Naive thymus-derived CD4-positive, alpha-beta T cell (primary cell): ENCODE measurements at regions not wholly inside any gene's neighbourhood (a gene's known extent, or its start where the extent isn't known, plus 50 kb on each side); places are given as distances from the start of the nearest gene placed in this dataset.

Experiments
- ATAC-seq: fragments of 150-1000 bp; cut with Tn5 transposase; 2 replicates; pipeline ENCODE4 v1.10.0; 2021; ENCODE audit warnings: mild to moderate bottlenecking, moderate library complexity
- CTCF ChIA-PET: fragments of 350-600 bp; sonication (Branson Sonifier 250); formaldehyde crosslinking; loops from one replicate; lab custom pipeline; 2021; ENCODE audit warnings: antibody characterized with exemption; lab: Charles Lee
- POLR2A ChIA-PET: fragments of 350-600 bp; sonication (Branson Sonifier 250); formaldehyde crosslinking; loops from one replicate; lab custom pipeline; 2021; ENCODE audit warnings: antibody characterized with exemption, inconsistent platforms; lab: Charles Lee
- DNase-seq, 9 donors: peaks; one replicate each; pipeline versions ENCODE4 v3.0.0 to v3.0.0-alpha.2; 2020 to 2022; ENCODE audit warnings: mixed read lengths in 1 of 9
- H3K27ac ChIP-seq: one replicate; pipeline ENCODE4 v1.7.0; 2013; ENCODE audit warnings: mild to moderate bottlenecking, low read depth, low read length, moderate library complexity
- H3K27me3 ChIP-seq, 2 donors: one replicate each; pipeline ENCODE4 v1.7.0; 2013; ENCODE audit warnings: low read length in 2 of 2, mild to moderate bottlenecking in 2 of 2, moderate library complexity in 2 of 2; ENCODE audit not compliant: control insufficient read depth in 2 of 2, insufficient read depth in 2 of 2
- H3K36me3 ChIP-seq, 3 experiments: 1 replicate in 2 of 3; 2 replicates in 1 of 3; pipeline ENCODE4 v1.7.0; 2013; ENCODE audit warnings: low read length in 3 of 3, mild to moderate bottlenecking in 3 of 3, moderate library complexity in 1 of 3; ENCODE audit not compliant: insufficient read depth in 3 of 3, control insufficient read depth in 2 of 3
- H3K4me1 ChIP-seq, 2 donors: one replicate each; pipeline ENCODE4 v1.7.0; 2013; ENCODE audit warnings: low read length in 2 of 2, mild to moderate bottlenecking in 2 of 2, moderate library complexity in 1 of 2; ENCODE audit not compliant: control insufficient read depth in 2 of 2, insufficient read depth in 2 of 2
- H3K4me3 ChIP-seq: 2 replicates; pipeline ENCODE4 v1.7.0; 2013; ENCODE audit warnings: mild to moderate bottlenecking, low read length
- H3K9me3 ChIP-seq, 3 experiments: 1 replicate in 2 of 3; 2 replicates in 1 of 3; pipeline ENCODE4 v1.7.0; 2013; ENCODE audit warnings: low read length in 3 of 3; ENCODE audit not compliant: control insufficient read depth in 2 of 3
- H3K27ac Mint-ChIP-seq, 9 donors: one replicate each; pipeline ENCODE4 v1.8.0; 2020 to 2022; ENCODE audit warnings: mixed read lengths in 9 of 9, mild to moderate bottlenecking in 8 of 9, moderate library complexity in 5 of 9, inconsistent platforms in 2 of 9
- H3K27me3 Mint-ChIP-seq, 5 donors: one replicate each; pipeline ENCODE4 v1.8.0; 2021 to 2022; ENCODE audit warnings: mixed read lengths in 5 of 5, mild to moderate bottlenecking in 1 of 5
- H3K36me3 Mint-ChIP-seq, 5 donors: one replicate each; pipeline ENCODE4 v1.8.0; 2020 to 2022; ENCODE audit warnings: mixed read lengths in 5 of 5, mild to moderate bottlenecking in 3 of 5, inconsistent platforms in 1 of 5
- H3K4me1 Mint-ChIP-seq, 7 donors: one replicate each; pipeline ENCODE4 v1.8.0; 2020 to 2022; ENCODE audit warnings: mixed read lengths in 7 of 7, mild to moderate bottlenecking in 3 of 7, inconsistent platforms in 1 of 7
- H3K4me3 Mint-ChIP-seq, 10 donors: one replicate each; pipeline ENCODE4 v1.8.0; 2020 to 2022; ENCODE audit warnings: mild to moderate bottlenecking in 10 of 10, mixed read lengths in 10 of 10, moderate library complexity in 6 of 10, inconsistent platforms in 2 of 10
- H3K9me3 Mint-ChIP-seq, 11 donors: one replicate each; pipeline ENCODE4 v1.8.0; 2020 to 2022; ENCODE audit warnings: mixed read lengths in 11 of 11, mild to moderate bottlenecking in 4 of 11, inconsistent platforms in 1 of 11, moderate library complexity in 1 of 11
- intact Hi-C, 2 donors: fragments of 100-400 bp; cut with micrococcal nuclease; formaldehyde crosslinking; loops; one replicate each; pipeline ENCODE4 v1.15.1; 2023

GRCh38 chr13:83622422-83622784, 259.9 kb downstream of the SLITRK1 start:
- Histone ChIP-seq H3K4me3 (no peak overlapping the region), H3K27me3 (no peaks in the 10 kb centered on the region), H3K36me3 (no peaks in the 10 kb centered on the region), H3K9me3 (no peaks in the 10 kb centered on the region), H3K4me1 (no peaks in the 10 kb centered on the region), H3K27ac (no peak overlapping the region)
- Mint-ChIP-seq H3K9me3 (peaks cover 0 to 18% (median 4%) of the 10 kb centered on the region in 11 donors), H3K27ac (no peak overlapping the region), H3K36me3 (no peaks in the 10 kb centered on the region), H3K4me1 (no peaks in the 10 kb centered on the region), H3K4me3 (no peak overlapping the region), H3K27me3 (no peaks in the 10 kb centered on the region)
- POLR2A ChIA-PET, result no interaction called here
- DNase-seq, result no peak
- intact Hi-C loops, result no loop called here
- no peak for ATAC-seq
- CTCF ChIA-PET, result no interaction called here

- intact Hi-C loops, result no loop called here
- H3K4me1 ChIP-seq, result no peaks in the 10 kb centered on the region
- Mint-ChIP-seq H3K36me3 (no peaks in the 10 kb centered on the region), H3K4me1 (no peaks in the 10 kb centered on the region), H3K27me3 (no peaks in the 10 kb centered on the region), H3K27ac (no peak overlapping the region), H3K4me3 (no peak overlapping the region), H3K9me3 (peaks cover 0 to 18% (median 4%) of the 10 kb centered on the region in 11 donors)
- ChIA-PET POLR2A (no interaction called here), CTCF (no interaction called here)
- no peak for ATAC-seq
- no peak for DNase-seq
- H3K27ac ChIP-seq, result no peak overlapping the region
- H3K36me3 ChIP-seq, result no peaks in the 10 kb centered on the region
- H3K4me3 ChIP-seq, result no peak overlapping the region
- H3K27me3 ChIP-seq, result no peaks in the 10 kb centered on the region
- H3K9me3 ChIP-seq, result no peaks in the 10 kb centered on the region
Observed at GRCh38 chr13:83621765-83622421, 260.4 kb downstream of the SLITRK1 start.

GRCh38 chr13:83620530-83621220, 261.6 kb downstream of the SLITRK1 start:
- H3K9me3 Mint-ChIP-seq, result peaks cover 0 to 18% (median 4%) of the 10 kb centered on the region in 11 donors
- Histone ChIP-seq H3K36me3 (no peaks in the 10 kb centered on the region), H3K4me3 (no peak overlapping the region), H3K27me3 (no peaks in the 10 kb centered on the region), H3K27ac (no peak overlapping the region), H3K4me1 (no peaks in the 10 kb centered on the region), H3K9me3 (no peaks in the 10 kb centered on the region)
- intact Hi-C loops, result no loop called here
- no peaks in the 10 kb centered on the region for H3K36me3 Mint-ChIP-seq
- ATAC-seq (no peak), DNase-seq (no peak)
- CTCF ChIA-PET, result no interaction called here
- H3K4me3 Mint-ChIP-seq, result no peak overlapping the region
- H3K27ac Mint-ChIP-seq, result no peak overlapping the region
- POLR2A ChIA-PET, result no interaction called here
- H3K27me3 Mint-ChIP-seq, result no peaks in the 10 kb centered on the region
- H3K4me1 Mint-ChIP-seq, result no peaks in the 10 kb centered on the region

GRCh38 chr13:83618966-83619365, 263.3 kb downstream of the SLITRK1 start:
- H3K4me3 Mint-ChIP-seq, result no peak overlapping the region
- DNase-seq, result no peak
- H3K36me3 Mint-ChIP-seq, result no peaks in the 10 kb centered on the region
- no peak overlapping the region for H3K4me3 ChIP-seq
- ChIA-PET CTCF (no interaction called here), POLR2A (no interaction called here)
- H3K4me1 ChIP-seq, result no peaks in the 10 kb centered on the region
- no peak overlapping the region for H3K27ac ChIP-seq
- H3K4me1 Mint-ChIP-seq, result no peaks in the 10 kb centered on the region
- no peaks in the 10 kb centered on the region for H3K36me3 ChIP-seq
- intact Hi-C loops, result no loop called here
- H3K27me3 ChIP-seq, result no peaks in the 10 kb centered on the region
- H3K27ac Mint-ChIP-seq, result no peak overlapping the region
- H3K27me3 Mint-ChIP-seq, result no peaks in the 10 kb centered on the region
- peaks cover 0 to 27% (median 9%) of the 10 kb centered on the region in 11 donors for H3K9me3 Mint-ChIP-seq
- H3K9me3 ChIP-seq, result no peaks in the 10 kb centered on the region
- no peak for ATAC-seq

GRCh38 chr13:83613524-83613923, 268.8 kb downstream of the SLITRK1 start:
- H3K4me1 Mint-ChIP-seq, result no peaks in the 10 kb centered on the region
- DNase-seq, result no peak
- H3K9me3 Mint-ChIP-seq, result peaks cover under 1 to 29% (median 18%) of the 10 kb centered on the region in 11 donors

GRCh38 chr13:83601539-83601938, 280.7 kb downstream of the SLITRK1 start:
- ChIA-PET POLR2A (no interaction called here), CTCF (no interaction called here)
- peaks cover 0 to 14% (median 4%) of the 10 kb centered on the region in 11 donors for H3K9me3 Mint-ChIP-seq
- no peak overlapping the region for H3K27ac Mint-ChIP-seq
- no peak overlapping the region for H3K4me3 Mint-ChIP-seq
- no peaks in the 10 kb centered on the region for H3K27me3 Mint-ChIP-seq
- ATAC-seq, result no peak
- Histone ChIP-seq H3K27me3 (no peaks in the 10 kb centered on the region), H3K9me3 (no peaks in the 10 kb centered on the region), H3K27ac (no peak overlapping the region), H3K4me1 (no peaks in the 10 kb centered on the region), H3K36me3 (no peaks in the 10 kb centered on the region), H3K4me3 (no peak overlapping the region)
- H3K36me3 Mint-ChIP-seq, result no peaks in the 10 kb centered on the region
- H3K4me1 Mint-ChIP-seq, result no peaks in the 10 kb centered on the region
- DNase-seq, result no peak
- intact Hi-C loops, result no loop called here

More at GRCh38 chr13:83613524-83613923, 268.8 kb downstream of the SLITRK1 start:
- Histone ChIP-seq H3K4me1 (no peaks in the 10 kb centered on the region), H3K36me3 (no peaks in the 10 kb centered on the region), H3K4me3 (no peak overlapping the region), H3K27me3 (no peaks in the 10 kb centered on the region), H3K9me3 (no peaks in the 10 kb centered on the region), H3K27ac (no peak overlapping the region)
- H3K27me3 Mint-ChIP-seq, result no peaks in the 10 kb centered on the region
- ATAC-seq, result no peak
- POLR2A ChIA-PET, result no interaction called here
- no peak overlapping the region for H3K4me3 Mint-ChIP-seq
- intact Hi-C loops, result no loop called here
- H3K27ac Mint-ChIP-seq, result no peak overlapping the region
- CTCF ChIA-PET, result no interaction called here
- peaks cover 0 to 5% (median 0%) of the 10 kb centered on the region in 5 donors for H3K36me3 Mint-ChIP-seq

GRCh38 chr13:83592095-83592494, 290.2 kb downstream of the SLITRK1 start:
- no peak overlapping the region for H3K4me3 Mint-ChIP-seq
- DNase-seq (no peak), ATAC-seq (no peak)
- Histone ChIP-seq H3K4me1 (no peaks in the 10 kb centered on the region), H3K4me3 (no peak overlapping the region), H3K27me3 (no peaks in the 10 kb centered on the region), H3K9me3 (no peaks in the 10 kb centered on the region), H3K36me3 (no peaks in the 10 kb centered on the region), H3K27ac (no peak overlapping the region)
- no peaks in the 10 kb centered on the region for H3K27me3 Mint-ChIP-seq
- no peaks in the 10 kb centered on the region for H3K4me1 Mint-ChIP-seq
- ChIA-PET CTCF (no interaction called here), POLR2A (no interaction called here)
- no peak overlapping the region for H3K27ac Mint-ChIP-seq
- intact Hi-C loops, result no loop called here
- H3K9me3 Mint-ChIP-seq, result peaks cover 0 to 16% (median 6%) of the 10 kb centered on the region in 11 donors
- no peaks in the 10 kb centered on the region for H3K36me3 Mint-ChIP-seq
